ENCODE measurements at regions not wholly inside any gene's neighbourhood (a gene's known extent, or its start where the extent isn't known, plus 50 kb on each side); places are given as distances from the start of the nearest gene placed in this dataset.

GRCh38 chr16:10277597-10277996, 95.4 kb upstream of the GRIN2A start:
- TF ChIP-seq CTCF (conservative IDR thresholded peaks at IDR 0.05; ENCODE audit: low read depth, low read length) (no peak), EZH2 (IDR thresholded peaks at IDR 0.05; ENCODE audit: borderline replicate concordance, low read depth, low read length, poor library complexity, severe bottlenecking) (no peak)

All from A673 (cell line).